PC-3 (cell line): ENCODE measurements at regions not wholly inside any gene's neighbourhood (a gene's known extent, or its start where the extent isn't known, plus 50 kb on each side); places are given as distances from the start of the nearest gene placed in this dataset.

Experiments
- ATAC-seq: fragments of 200-7000 bp; cut with Tn5 transposase; 2 replicates; pipeline ENCODE4 v1.9.1; 2020; ENCODE audit warnings: mild to moderate bottlenecking, moderate library complexity
- BruUV-seq: library from RNA; stranded (reverse); fragments of 400-500 nt; replicated peaks from 2 replicates; lab custom pipeline; 2021; lab: Mats Ljungman, UMichigan
- CTCF ChIA-PET: fragments of 300-600 bp; sonication (Branson Sonifier 250); formaldehyde crosslinking; loops from one replicate; lab custom pipeline; 2022; ENCODE audit warnings: antibody characterized with exemption; lab: Charles Lee
- POLR2A ChIA-PET: fragments of 300-600 bp; sonication (Branson Sonifier 250); formaldehyde crosslinking; loops from one replicate; lab custom pipeline; 2022; ENCODE audit warnings: antibody characterized with exemption; ENCODE audit not compliant: unreplicated experiment; lab: Charles Lee
- DNase-seq: peaks from one replicate; pipeline ENCODE4 v3.0.0-alpha.2; 2015
- H2AFZ ChIP-seq: fragments of 300-600 bp; sonication (generic); 2 replicates; pipeline ENCODE4 v1.6.0; 2016; ENCODE audit warnings: antibody characterized with exemption, low read length
- H3F3A ChIP-seq: fragments of 300-600 bp; sonication (generic); one replicate; pipeline ENCODE4 v1.6.0; 2017; ENCODE audit warnings: antibody characterized with exemption, low read length, control low read depth, mild to moderate bottlenecking; ENCODE audit not compliant: unreplicated experiment
- H3K27ac ChIP-seq: fragments of 300-600 bp; sonication (generic); 2 replicates; pipeline ENCODE4 v1.5.1; 2016; ENCODE audit warnings: mild to moderate bottlenecking, low read length
- H3K27me3 ChIP-seq: fragments of 300-600 bp; sonication (generic); 2 replicates; pipeline ENCODE4 v1.6.1; 2016; ENCODE audit warnings: low read length, mixed read lengths
- H3K36me3 ChIP-seq: fragments of 300-600 bp; sonication (generic); 2 replicates; pipeline ENCODE4 v1.6.1; 2016; ENCODE audit warnings: low read depth, mixed run types, low read length, mixed read lengths
- H3K4me1 ChIP-seq: fragments of 300-600 bp; sonication (generic); 2 replicates; pipeline ENCODE4 v1.5.1; 2016; ENCODE audit warnings: low read length; ENCODE audit not compliant: insufficient read depth
- H3K4me2 ChIP-seq: fragments of 300-600 bp; sonication (generic); 2 replicates; pipeline ENCODE4 v1.6.0; 2016; ENCODE audit warnings: low read length
- H3K4me3 ChIP-seq: fragments of 300-600 bp; sonication (generic); 2 replicates; pipeline ENCODE4 v1.5.1; 2016; ENCODE audit warnings: mild to moderate bottlenecking, low read length, mixed read lengths
- H3K79me2 ChIP-seq: fragments of 300-600 bp; sonication (generic); 2 replicates; pipeline ENCODE4 v1.6.1; 2017; ENCODE audit warnings: low read length, mixed read lengths
- H3K9ac ChIP-seq: fragments of 300-600 bp; sonication (generic); 2 replicates; pipeline ENCODE4 v1.6.0; 2016; ENCODE audit warnings: mild to moderate bottlenecking, low read length
- H3K9me2 ChIP-seq: fragments of 300-600 bp; sonication (generic); replicated peaks from 2 replicates; pipeline ENCODE4 v1.6.1; 2016; ENCODE audit warnings: mixed run types, low read length, mixed read lengths
- H3K9me3 ChIP-seq: fragments of 300-600 bp; sonication (generic); 2 replicates; pipeline ENCODE4 v1.6.1; 2016; ENCODE audit warnings: low read length, mixed read lengths
- H4K20me1 ChIP-seq: fragments of 300-600 bp; sonication (generic); 2 replicates; pipeline ENCODE4 v1.6.1; 2016; ENCODE audit warnings: low read length, mixed read lengths
- CTCF ChIP-seq: fragments of 300-600 bp; sonication (generic); conservative IDR thresholded peaks from 2 replicates; pipeline ENCODE4 v1.5.1; 2017; ENCODE audit warnings: antibody characterized with exemption, low read depth, mild to moderate bottlenecking, low read length
- EZH2 ChIP-seq: fragments of 300-600 bp; sonication (generic); IDR thresholded peaks from one replicate; pipeline ENCODE4 v1.6.1; 2017; ENCODE audit warnings: antibody characterized with exemption, mild to moderate bottlenecking, low read length; ENCODE audit not compliant: unreplicated experiment
- EZH2phosphoT487 ChIP-seq: fragments of 300-600 bp; sonication (generic); IDR thresholded peaks from 2 replicates; pipeline ENCODE4 v1.6.1; 2018; ENCODE audit warnings: mild to moderate bottlenecking, antibody characterized with exemption, low read length, borderline replicate concordance
- intact Hi-C: fragments of 100-400 bp; cut with micrococcal nuclease; formaldehyde crosslinking; loops from 2 replicates; pipeline ENCODE4 v1.9.0; 2023

GRCh38 chr3:163730684-163731083, 1347.6 kb downstream of the SI start:
- CTCF ChIA-PET: no interaction called here
- H2AFZ ChIP-seq: no peak overlapping the region

GRCh38 chr3:163726125-163726524, 1352.2 kb downstream of the SI start:
- ATAC-seq (no peak), DNase-seq (no peak)
- intact Hi-C loops: no loop called here
- Histone ChIP-seq H3K9me2 (no peaks in the 10 kb centered on the region), H3F3A (no peaks in the 10 kb centered on the region), H3K9me3 (no peaks in the 10 kb centered on the region), H3K27ac (no peak overlapping the region), H3K4me2 (no peak overlapping the region), H3K4me3 (no peak overlapping the region), H2AFZ (no peak overlapping the region), H3K36me3 (no peaks in the 10 kb centered on the region), H4K20me1 (no peaks in the 10 kb centered on the region), H3K4me1 (no peaks in the 10 kb centered on the region), H3K79me2 (no peaks in the 10 kb centered on the region), H3K27me3 (no peaks in the 10 kb centered on the region), H3K9ac (no peak overlapping the region)
- no TSS peak for BruUV-seq
- ChIA-PET POLR2A (no interaction called here), CTCF (no interaction called here)
- TF ChIP-seq CTCF (no peak), EZH2phosphoT487 (no peak), EZH2 (no peak)

More at GRCh38 chr3:163730684-163731083, 1347.6 kb downstream of the SI start:
- TF ChIP-seq EZH2phosphoT487 (no peak), CTCF (no peak)
- POLR2A ChIA-PET: no interaction called here
- no peaks in the 10 kb centered on the region for H3K9me3 ChIP-seq
- H4K20me1 ChIP-seq: no peaks in the 10 kb centered on the region
- no peaks in the 10 kb centered on the region for H3K36me3 ChIP-seq
- H3K4me3 ChIP-seq: no peak overlapping the region
- no peaks in the 10 kb centered on the region for H3K9me2 ChIP-seq
- H3F3A ChIP-seq: no peaks in the 10 kb centered on the region
- no peaks in the 10 kb centered on the region for H3K79me2 ChIP-seq
- H3K27ac ChIP-seq: no peak overlapping the region
- DNase-seq (no peak), ATAC-seq (no peak)
- no peak overlapping the region for H3K4me2 ChIP-seq
- intact Hi-C loops: no loop called here
- H3K4me1 ChIP-seq: no peaks in the 10 kb centered on the region
- no peak overlapping the region for H3K9ac ChIP-seq
- BruUV-seq: no TSS peak
- no peaks in the 10 kb centered on the region for H3K27me3 ChIP-seq

GRCh38 chr3:163722405-163722804, 1355.9 kb downstream of the SI start:
- no peak overlapping the region for H3K4me3 ChIP-seq
- intact Hi-C loops: no loop called here
- TF ChIP-seq EZH2phosphoT487 (no peak), CTCF (no peak), EZH2 (no peak)
- no peak overlapping the region for H2AFZ ChIP-seq
- ChIA-PET POLR2A (no interaction called here), CTCF (no interaction called here)
- DNase-seq (no peak), ATAC-seq (no peak)
- H3K9ac ChIP-seq: no peak overlapping the region
- no TSS peak for BruUV-seq
- no peaks in the 10 kb centered on the region for H3K27me3 ChIP-seq
- H3K27ac ChIP-seq: no peak overlapping the region
- H3K9me2 ChIP-seq: no peaks in the 10 kb centered on the region
- H3K79me2 ChIP-seq: no peaks in the 10 kb centered on the region
- H3K9me3 ChIP-seq: no peaks in the 10 kb centered on the region
- H3K36me3 ChIP-seq: no peaks in the 10 kb centered on the region
- H3F3A ChIP-seq: no peaks in the 10 kb centered on the region
- H4K20me1 ChIP-seq: no peaks in the 10 kb centered on the region
- no peaks in the 10 kb centered on the region for H3K4me1 ChIP-seq
- no peak overlapping the region for H3K4me2 ChIP-seq
